OCI-LY7 (cell line): ENCODE measurements at regions not wholly inside any gene's neighbourhood (a gene's known extent, or its start where the extent isn't known, plus 50 kb on each side); places are given as distances from the start of the nearest gene placed in this dataset.

Experiments
- BruUV-seq: library from RNA; stranded (reverse); fragments of 400-500 nt; replicated peaks from 2 replicates; lab custom pipeline; 2021; lab: Mats Ljungman, UMichigan
- CTCF ChIA-PET: fragments of 300-600 bp; sonication (Branson Sonifier 250); formaldehyde crosslinking; loops from one replicate; lab custom pipeline; 2022; ENCODE audit warnings: antibody characterized with exemption; ENCODE audit not compliant: unreplicated experiment; lab: Charles Lee
- POLR2A ChIA-PET: fragments of 300-600 bp; sonication (Branson Sonifier 250); formaldehyde crosslinking; loops from one replicate; lab custom pipeline; 2022; ENCODE audit warnings: antibody characterized with exemption; lab: Charles Lee
- DNase-seq: peaks from one replicate; pipeline ENCODE4 v3.0.0-alpha.2; 2015; ENCODE audit warnings: low spot score
- H2AFZ ChIP-seq: fragments of 200-600 bp; sonication (generic), shearing (Covaris generic); 2 replicates; pipeline ENCODE4 v1.6.1; 2014; ENCODE audit warnings: mild to moderate bottlenecking, antibody characterized with exemption, low read length, moderate library complexity
- H3K27ac ChIP-seq: fragments of 200-600 bp; sonication (generic); 2 replicates; pipeline ENCODE4 v1.5.1; 2014; ENCODE audit warnings: mixed run types, low read depth, mild to moderate bottlenecking, moderate library complexity, low read length, inconsistent platforms; ENCODE audit not compliant: poor library complexity, severe bottlenecking
- H3K36me3 ChIP-seq: fragments of 200-600 bp; sonication (generic); 2 replicates; pipeline ENCODE4 v1.6.1; 2014; ENCODE audit warnings: mild to moderate bottlenecking, antibody characterized with exemption, low read length, moderate library complexity, mixed read lengths; ENCODE audit not compliant: insufficient read depth
- H3K4me1 ChIP-seq: fragments of 200-600 bp; sonication (generic); 2 replicates; pipeline ENCODE4 v1.5.1; 2014; ENCODE audit warnings: mild to moderate bottlenecking, low read length; ENCODE audit not compliant: insufficient read depth, poor library complexity, severe bottlenecking
- H3K4me2 ChIP-seq: fragments of 200-600 bp; sonication (generic); 2 replicates; pipeline ENCODE4 v1.6.1; 2014; ENCODE audit warnings: mild to moderate bottlenecking, low read length
- H3K4me3 ChIP-seq: fragments of 200-600 bp; sonication (generic); 2 replicates; pipeline ENCODE4 v1.5.1; 2014; ENCODE audit warnings: mild to moderate bottlenecking, low read depth, low read length; ENCODE audit not compliant: poor library complexity, severe bottlenecking
- H3K79me2 ChIP-seq: fragments of 200-600 bp; sonication (generic); 2 replicates; pipeline ENCODE4 v1.6.1; 2016; ENCODE audit warnings: low read depth, mild to moderate bottlenecking, low read length, moderate library complexity, mixed read lengths; ENCODE audit not compliant: insufficient read depth
- H3K9me2 ChIP-seq: fragments of 200-600 bp; sonication (generic); 2 replicates; pipeline ENCODE4 v1.6.1; 2016; ENCODE audit warnings: mild to moderate bottlenecking, low read length, mixed read lengths; ENCODE audit not compliant: insufficient read depth
- H3K9me3 ChIP-seq: fragments of 200-600 bp; sonication (generic); 2 replicates; pipeline ENCODE4 v1.6.1; 2014; ENCODE audit warnings: mild to moderate bottlenecking, mixed run types, low read length, mixed read lengths
- H4K20me1 ChIP-seq: fragments of 200-600 bp; sonication (generic); 2 replicates; pipeline ENCODE4 v1.6.1; 2014; ENCODE audit warnings: mild to moderate bottlenecking, antibody characterized with exemption, low read length, moderate library complexity, mixed read lengths; ENCODE audit not compliant: insufficient read depth
- CTCF ChIP-seq: fragments of 200-600 bp; sonication (generic); conservative IDR thresholded peaks from 2 replicates; pipeline ENCODE4 v1.5.1; 2014; ENCODE audit warnings: mild to moderate bottlenecking, antibody characterized with exemption, low read length, moderate library complexity, mixed read lengths
- EZH2phosphoT487 ChIP-seq: fragments of 200-600 bp; sonication (generic); IDR thresholded peaks from 2 replicates; pipeline ENCODE4 v1.6.1; 2018; ENCODE audit warnings: low read depth, borderline replicate concordance, mild to moderate bottlenecking, mixed run types, antibody characterized with exemption, low read length, moderate library complexity, mixed read lengths
- intact Hi-C: fragments of 100-400 bp; cut with micrococcal nuclease; formaldehyde crosslinking; loops from one replicate; pipeline ENCODE4 v1.10.0; 2022; ENCODE audit not compliant: unreplicated experiment

- H3K27ac ChIP-seq: no peak overlapping the region
- H3K4me3 ChIP-seq: no peak overlapping the region
- ChIA-PET CTCF (no interaction called here), POLR2A (no interaction called here)
- no peaks in the 10 kb centered on the region for H3K9me2 ChIP-seq
- no peaks in the 10 kb centered on the region for H4K20me1 ChIP-seq
- no peaks in the 10 kb centered on the region for H3K4me1 ChIP-seq
- H3K9me3 ChIP-seq: no peaks in the 10 kb centered on the region
- H2AFZ ChIP-seq: no peak overlapping the region
- intact Hi-C loops: no loop called here
- H3K4me2 ChIP-seq: no peak overlapping the region
- H3K79me2 ChIP-seq: no peaks in the 10 kb centered on the region
- no peak for TF ChIP-seq CTCF
- TF ChIP-seq EZH2phosphoT487: no peak
- no peaks in the 10 kb centered on the region for H3K36me3 ChIP-seq
- no peak for DNase-seq
- BruUV-seq: no TSS peak
Measured at GRCh38 chr1:47638713-47639112, 200.9 kb downstream of the FOXD2 start.

GRCh38 chr1:47643306-47644211 lies 205.7 kb downstream of the FOXD2 start:
- DNase-seq: no peak
- Histone ChIP-seq H2AFZ (no peak overlapping the region), H3K27ac (no peak overlapping the region), H4K20me1 (no peaks in the 10 kb centered on the region), H3K4me1 (no peaks in the 10 kb centered on the region), H3K4me2 (no peak overlapping the region), H3K9me3 (no peaks in the 10 kb centered on the region), H3K36me3 (no peaks in the 10 kb centered on the region), H3K4me3 (no peak overlapping the region), H3K79me2 (no peaks in the 10 kb centered on the region), H3K9me2 (no peaks in the 10 kb centered on the region)
- BruUV-seq: no TSS peak
- TF ChIP-seq EZH2phosphoT487 (no peak), CTCF (no peak)
- ChIA-PET POLR2A (interaction anchor here (0.6 kb wide), 1 partner anchor 1272 kb away, joined by 3 read pairs; no protein-coding TSS in a partner anchor), CTCF (no interaction called here)
- intact Hi-C loops: no loop called here

- no peaks in the 10 kb centered on the region for H3K36me3 ChIP-seq
- ChIA-PET POLR2A (interaction anchor here (0.6 kb wide), 1 partner anchor 1273 kb away, joined by 3 read pairs; no protein-coding TSS in a partner anchor), CTCF (no interaction called here)
- H4K20me1 ChIP-seq: no peaks in the 10 kb centered on the region
- no TSS peak for BruUV-seq
- H3K79me2 ChIP-seq: no peaks in the 10 kb centered on the region
- no peak overlapping the region for H3K27ac ChIP-seq
- H3K4me1 ChIP-seq: no peaks in the 10 kb centered on the region
- H3K4me3 ChIP-seq: no peak overlapping the region
- DNase-seq: no peak
- H3K9me3 ChIP-seq: no peaks in the 10 kb centered on the region
- H2AFZ ChIP-seq: no peak overlapping the region
- H3K4me2 ChIP-seq: no peak overlapping the region
- intact Hi-C loops: no loop called here
- TF ChIP-seq EZH2phosphoT487 (no peak), CTCF (no peak)
- H3K9me2 ChIP-seq: no peaks in the 10 kb centered on the region
Measured at GRCh38 chr1:47644212-47644573, 206.3 kb downstream of the FOXD2 start.
